GM12892 (cell line): ENCODE measurements at regions not wholly inside any gene's neighbourhood (a gene's known extent, or its start where the extent isn't known, plus 50 kb on each side); places are given as distances from the start of the nearest gene placed in this dataset.

Experiments
- POLR2A ChIP-seq: IDR thresholded peaks from 2 replicates; pipeline ENCODE4 v1.6.1; 2011; ENCODE audit warnings: low read depth, low read length, control low read depth
- TAF1 ChIP-seq: IDR thresholded peaks from 2 replicates; pipeline ENCODE4 v1.6.1; 2011; ENCODE audit warnings: low read depth, mild to moderate bottlenecking, control low read depth, low read length, borderline replicate concordance

GRCh38 chr11:23539556-23539955, 679.3 kb upstream of the CCDC179 start:
- no peak for TF ChIP-seq TAF1
- no peak for TF ChIP-seq POLR2A
